Skeletal muscle cell (primary cell): ENCODE measurements at regions not wholly inside any gene's neighbourhood (a gene's known extent, or its start where the extent isn't known, plus 50 kb on each side); places are given as distances from the start of the nearest gene placed in this dataset.

Source experiments
- DNase-seq: peaks from one replicate; pipeline ENCODE4 v3.0.0-alpha.2; 2010; ENCODE audit warnings: low read depth
- H3K4me3 ChIP-seq: 2 replicates; pipeline ENCODE4 v1.5.1; 2011; ENCODE audit warnings: low read depth, mild to moderate bottlenecking, control low read depth, low read length, moderate library complexity

- no peak overlapping the region for H3K4me3 ChIP-seq
- no peak for DNase-seq
Observed at GRCh38 chr3:55165704-55166405, 238.0 kb upstream of the LRTM1 start.

GRCh38 chr3:55165278-55165677 is 237.4 kb upstream of the LRTM1 start:
- H3K4me3 ChIP-seq, result no peak overlapping the region
- DNase-seq, result no peak

- no peak for DNase-seq
- H3K4me3 ChIP-seq, result no peak overlapping the region
Observed at GRCh38 chr3:55164876-55165275, 237.0 kb upstream of the LRTM1 start.

GRCh38 chr3:55164191-55164590 is 236.3 kb upstream of the LRTM1 start:
- no peak overlapping the region for H3K4me3 ChIP-seq
- DNase-seq, result no peak

GRCh38 chr3:55163421-55163820 is 235.6 kb upstream of the LRTM1 start:
- no peak overlapping the region for H3K4me3 ChIP-seq
- no peak for DNase-seq

GRCh38 chr3:55162031-55162795 is 234.4 kb upstream of the LRTM1 start:
- H3K4me3 ChIP-seq, result no peak overlapping the region
- DNase-seq, result no peak

GRCh38 chr3:55161231-55161630 is 233.4 kb upstream of the LRTM1 start:
- no peak for DNase-seq
- H3K4me3 ChIP-seq, result no peak overlapping the region

- H3K4me3 ChIP-seq, result no peak overlapping the region
- DNase-seq, result peak; percentile 100
Observed at GRCh38 chr3:55160241-55160983, 232.6 kb upstream of the LRTM1 start.

GRCh38 chr3:55159711-55160110 is 231.9 kb upstream of the LRTM1 start:
- DNase-seq, result no peak
- H3K4me3 ChIP-seq, result no peak overlapping the region

- DNase-seq, result no peak
- no peak overlapping the region for H3K4me3 ChIP-seq
Observed at GRCh38 chr3:55159016-55159415, 231.2 kb upstream of the LRTM1 start.

- no peak for DNase-seq
- H3K4me3 ChIP-seq, result no peak overlapping the region
Observed at GRCh38 chr3:55158345-55158744, 230.5 kb upstream of the LRTM1 start.

- H3K4me3 ChIP-seq, result no peak overlapping the region
- no peak for DNase-seq
Observed at GRCh38 chr3:55157731-55158130, 229.9 kb upstream of the LRTM1 start.

GRCh38 chr3:55156851-55157650 is 229.2 kb upstream of the LRTM1 start:
- no peak overlapping the region for H3K4me3 ChIP-seq
- no peak for DNase-seq

GRCh38 chr3:55147856-55148720 is 220.2 kb upstream of the LRTM1 start:
- no peak overlapping the region for H3K4me3 ChIP-seq
- DNase-seq, result no peak

- no peak for DNase-seq
- H3K4me3 ChIP-seq, result no peak overlapping the region
Observed at GRCh38 chr3:55147406-55147805, 219.5 kb upstream of the LRTM1 start.

- DNase-seq, result no peak
- no peak overlapping the region for H3K4me3 ChIP-seq
Observed at GRCh38 chr3:55146216-55146615, 218.4 kb upstream of the LRTM1 start.

- peak; percentile 75 for DNase-seq
- no peak overlapping the region for H3K4me3 ChIP-seq
Observed at GRCh38 chr3:55144015-55144673, 216.3 kb upstream of the LRTM1 start.

GRCh38 chr3:55143336-55143735 is 215.5 kb upstream of the LRTM1 start:
- no peak overlapping the region for H3K4me3 ChIP-seq
- DNase-seq, result no peak
